MG63 (cell line): ENCODE measurements at regions not wholly inside any gene's neighbourhood (a gene's known extent, or its start where the extent isn't known, plus 50 kb on each side); places are given as distances from the start of the nearest gene placed in this dataset.
A peak's percentile ranks its signal among the peaks of the same experiment; 100 is the strongest.
"Not testable (repeated sequence)": the region's sequence is repeated elsewhere in the genome, so short reads cannot be mapped to it uniquely, and the experiment has no call there.

Experiments
- DNase-seq: peaks from one replicate; pipeline ENCODE4 v3.0.0-alpha.2; 2020
- H3K27me3 ChIP-seq: fragments of 250-450 bp; sonication (Bioruptor Pico); 2 replicates; pipeline ENCODE4 v1.5.1; 2020; ENCODE audit warnings: mild to moderate bottlenecking, moderate library complexity
- H3K36me3 ChIP-seq: fragments of 250-450 bp; sonication (Bioruptor Pico); 2 replicates; pipeline ENCODE4 v1.5.1; 2020; ENCODE audit warnings: mild to moderate bottlenecking, moderate library complexity
- H3K4me3 ChIP-seq: fragments of 250-450 bp; sonication (Bioruptor Pico); 2 replicates; pipeline ENCODE4 v1.5.1; 2020; ENCODE audit warnings: mild to moderate bottlenecking, moderate library complexity
- H3K9me3 ChIP-seq: fragments of 250-450 bp; sonication (Bioruptor Pico); 2 replicates; pipeline ENCODE4 v1.5.1; 2020; ENCODE audit warnings: mild to moderate bottlenecking, moderate library complexity

- not testable (repeated sequence) for H3K27me3 ChIP-seq, H3K4me3 ChIP-seq, H3K36me3 ChIP-seq, H3K9me3 ChIP-seq, DNase-seq
These were observed 75.5 kb downstream of the FOXD4L4 start for GRCh38 chr9:65812489-65812888.

DNA sequence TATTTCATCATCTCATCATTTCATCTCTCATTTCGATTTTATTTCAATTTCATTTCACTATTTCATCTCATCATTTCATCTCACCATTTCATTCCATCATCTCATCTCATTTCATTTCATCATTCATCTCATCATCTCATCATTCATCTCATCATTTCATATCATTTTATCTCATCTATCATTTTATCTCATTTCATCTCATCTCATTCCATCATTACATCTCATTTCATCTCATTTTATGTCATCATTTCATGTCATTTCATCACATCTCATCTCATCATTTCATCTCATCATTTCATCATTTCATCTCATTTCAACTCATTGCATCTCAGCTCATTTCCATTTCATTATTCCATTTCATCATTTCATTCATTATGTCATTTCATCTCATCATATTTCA, 76.3 kb downstream of the FOXD4L4 start:
- not testable (repeated sequence) for DNase-seq, H3K36me3 ChIP-seq, H3K4me3 ChIP-seq, H3K9me3 ChIP-seq, H3K27me3 ChIP-seq

GRCh38 chr9:65820760-65821159, 83.8 kb downstream of the FOXD4L4 start:
- H3K9me3 ChIP-seq, H3K27me3 ChIP-seq, H3K36me3 ChIP-seq, H3K4me3 ChIP-seq: not testable (repeated sequence)
- peak; percentile 85 for DNase-seq

DNA sequence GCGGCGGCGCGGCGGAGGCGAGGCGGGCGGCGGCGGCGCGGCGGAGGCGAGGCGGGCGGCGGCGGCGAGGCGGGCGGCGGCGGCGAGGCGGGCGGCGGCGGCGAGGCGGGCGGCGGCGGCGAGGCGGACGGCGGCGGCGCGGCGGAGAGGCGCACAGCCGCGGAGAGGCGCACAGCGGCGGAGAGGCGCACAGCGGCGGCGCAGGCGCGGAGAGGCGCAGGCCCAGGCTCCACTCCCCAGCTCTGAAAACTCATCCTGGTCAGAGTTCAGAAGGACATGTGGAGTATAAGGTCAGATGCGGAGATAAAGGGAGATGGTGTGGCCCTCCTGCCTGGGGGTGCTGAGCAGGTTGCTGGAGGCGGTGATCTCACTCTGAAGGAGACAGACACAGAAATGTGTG, 88.6 kb downstream of the FOXD4L4 start:
- not testable (repeated sequence) for H3K4me3 ChIP-seq, H3K27me3 ChIP-seq, H3K9me3 ChIP-seq, DNase-seq, H3K36me3 ChIP-seq
